Astrocyte (in vitro differentiated cells and primary cell): ENCODE measurements at regions not wholly inside any gene's neighbourhood (a gene's known extent, or its start where the extent isn't known, plus 50 kb on each side); places are given as distances from the start of the nearest gene placed in this dataset.

ENCODE experiments used
- DNase-seq: peaks from one replicate; pipeline ENCODE4 v3.0.0-alpha.2; 2010; ENCODE audit warnings: low read depth
- FAIRE-seq: peaks from 2 replicates; lab custom pipeline; 2011; peaks lifted over from hg19 to GRCh38; lab: Jason Lieb, UNC
- H2AFZ ChIP-seq: 2 replicates; pipeline ENCODE4 v1.6.0; 2012; ENCODE audit warnings: low read depth, low read length, inconsistent platforms
- H3K27ac ChIP-seq: 2 replicates; pipeline ENCODE4 v1.5.1; 2011; ENCODE audit warnings: low read depth, low read length, inconsistent platforms
- H3K27me3 ChIP-seq: 2 replicates; pipeline ENCODE4 v1.6.0; 2011; ENCODE audit warnings: low read length, inconsistent platforms; ENCODE audit not compliant: insufficient read depth
- H3K36me3 ChIP-seq: 2 replicates; pipeline ENCODE4 v1.5.1; 2011; ENCODE audit warnings: low read length, inconsistent platforms; ENCODE audit not compliant: insufficient read depth
- H3K4me1 ChIP-seq: 2 replicates; pipeline ENCODE4 v1.5.1; 2011; ENCODE audit warnings: low read length, inconsistent platforms; ENCODE audit not compliant: insufficient read depth
- H3K4me2 ChIP-seq: 2 replicates; pipeline ENCODE4 v1.6.0; 2012; ENCODE audit warnings: low read length, inconsistent platforms
- H3K4me3 ChIP-seq: 2 replicates; pipeline ENCODE4 v1.5.1; 2011; ENCODE audit warnings: low read depth, mild to moderate bottlenecking, low read length, inconsistent platforms; ENCODE audit not compliant: insufficient read depth
- H3K79me2 ChIP-seq: 2 replicates; pipeline ENCODE4 v1.6.0; 2012; ENCODE audit warnings: mild to moderate bottlenecking, low read length, inconsistent platforms; ENCODE audit not compliant: insufficient read depth
- H3K9ac ChIP-seq: 2 replicates; pipeline ENCODE4 v1.6.0; 2012; ENCODE audit warnings: mild to moderate bottlenecking, low read length, inconsistent platforms
- H3K9me3 ChIP-seq: 2 replicates; pipeline ENCODE4 v1.5.1; 2012; ENCODE audit warnings: low read depth, mild to moderate bottlenecking, low read length, inconsistent platforms; ENCODE audit not compliant: insufficient read depth
- H4K20me1 ChIP-seq: 2 replicates; pipeline ENCODE4 v1.6.0; 2012; ENCODE audit warnings: low read length, inconsistent platforms; ENCODE audit not compliant: insufficient read depth
- H3K27ac Mint-ChIP-seq: one replicate; pipeline ENCODE4 v1.8.0; 2021; ENCODE audit warnings: mild to moderate bottlenecking, mixed read lengths; ENCODE audit not compliant: unreplicated experiment
- H3K27me3 Mint-ChIP-seq: one replicate; pipeline ENCODE4 v1.8.0; 2021; ENCODE audit warnings: low read depth, mixed read lengths; ENCODE audit not compliant: unreplicated experiment
- H3K36me3 Mint-ChIP-seq: one replicate; pipeline ENCODE4 v1.8.0; 2021; ENCODE audit warnings: low read depth, mixed read lengths; ENCODE audit not compliant: unreplicated experiment
- H3K4me1 Mint-ChIP-seq: one replicate; pipeline ENCODE4 v1.8.0; 2021; ENCODE audit warnings: low read depth, mixed read lengths; ENCODE audit not compliant: unreplicated experiment
- H3K4me3 Mint-ChIP-seq: one replicate; pipeline ENCODE4 v1.8.0; 2021; ENCODE audit warnings: mild to moderate bottlenecking, moderate library complexity, mixed read lengths; ENCODE audit not compliant: unreplicated experiment
- H3K9me3 Mint-ChIP-seq: one replicate; pipeline ENCODE4 v1.8.0; 2021; ENCODE audit warnings: mild to moderate bottlenecking, mixed read lengths; ENCODE audit not compliant: unreplicated experiment
- EZH2 ChIP-seq: IDR thresholded peaks from 2 replicates; pipeline ENCODE4 v1.6.1; 2012; ENCODE audit warnings: mild to moderate bottlenecking, low read length, inconsistent platforms; ENCODE audit not compliant: insufficient read depth
- TF ChIP-seq, protein P1 (sequence below): IDR thresholded peaks from 2 replicates; pipeline ENCODE4 v1.5.1; 2011; ENCODE audit warnings: low read depth, mild to moderate bottlenecking, inconsistent platforms, low read length, moderate library complexity; ENCODE audit not compliant: insufficient read depth

DNA sequence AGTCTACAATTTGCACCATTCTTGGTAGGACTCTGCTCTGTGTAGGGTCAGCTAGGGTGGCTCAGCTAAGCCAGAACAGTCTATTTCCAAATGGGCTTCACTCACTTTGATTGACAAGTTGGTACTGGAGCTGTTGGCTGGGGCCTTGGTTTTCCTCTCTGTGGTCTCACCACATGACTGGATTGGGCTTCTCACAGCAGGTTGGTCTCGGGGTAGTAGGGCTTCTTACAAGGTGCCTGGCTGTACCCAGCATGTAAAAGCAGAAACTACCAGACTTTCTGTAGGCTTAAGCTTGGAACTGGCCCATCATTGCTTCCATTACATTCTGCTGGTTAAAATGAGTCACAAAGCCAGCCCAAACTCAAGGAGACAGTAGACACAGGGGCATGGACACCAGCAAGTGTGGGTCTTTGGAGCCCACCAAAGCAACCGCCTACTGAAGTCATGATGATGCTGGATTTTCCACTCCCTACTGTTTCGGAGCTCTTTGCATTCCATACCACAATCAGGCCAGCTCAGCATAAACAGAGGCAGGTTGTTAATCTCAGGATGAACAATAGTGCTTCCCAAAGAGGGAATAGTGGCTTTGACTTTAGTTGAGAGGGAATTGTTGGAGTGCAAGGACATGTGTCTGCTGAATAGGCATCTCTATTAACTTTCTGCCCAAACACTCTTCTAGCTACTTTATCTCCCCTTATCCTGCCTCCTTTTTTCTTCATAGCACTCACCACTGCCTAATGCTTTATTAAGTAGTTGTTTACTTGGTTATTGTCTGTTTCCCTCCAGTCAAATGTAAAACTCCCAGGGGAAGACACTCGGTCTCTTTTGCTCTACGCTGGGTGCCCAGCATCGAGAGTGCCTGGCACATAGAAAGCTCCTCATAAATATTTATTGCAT, 78.0 kb upstream of the RARB start:
- Histone ChIP-seq H3K79me2 (no peaks in the 10 kb centered on the region), H3K27ac (no peak overlapping the region), H3K27me3 (no peaks in the 10 kb centered on the region), H3K9ac (no peak overlapping the region), H3K4me3 (no peak overlapping the region), H3K4me1 (peaks cover 6% of the 10 kb centered on the region), H4K20me1 (no peaks in the 10 kb centered on the region), H3K9me3 (no peaks in the 10 kb centered on the region), H3K36me3 (no peaks in the 10 kb centered on the region), H3K4me2 (no peak overlapping the region), H2AFZ (no peak overlapping the region)
- Mint-ChIP-seq H3K27me3 (no peaks in the 10 kb centered on the region), H3K4me3 (no peak overlapping the region), H3K36me3 (no peaks in the 10 kb centered on the region), H3K4me1 (peaks cover 17% of the 10 kb centered on the region), H3K27ac (no peak overlapping the region), H3K9me3 (peaks cover 1% of the 10 kb centered on the region)
- FAIRE-seq (no peak), DNase-seq (no peak)
- TF ChIP-seq, protein P1, sequence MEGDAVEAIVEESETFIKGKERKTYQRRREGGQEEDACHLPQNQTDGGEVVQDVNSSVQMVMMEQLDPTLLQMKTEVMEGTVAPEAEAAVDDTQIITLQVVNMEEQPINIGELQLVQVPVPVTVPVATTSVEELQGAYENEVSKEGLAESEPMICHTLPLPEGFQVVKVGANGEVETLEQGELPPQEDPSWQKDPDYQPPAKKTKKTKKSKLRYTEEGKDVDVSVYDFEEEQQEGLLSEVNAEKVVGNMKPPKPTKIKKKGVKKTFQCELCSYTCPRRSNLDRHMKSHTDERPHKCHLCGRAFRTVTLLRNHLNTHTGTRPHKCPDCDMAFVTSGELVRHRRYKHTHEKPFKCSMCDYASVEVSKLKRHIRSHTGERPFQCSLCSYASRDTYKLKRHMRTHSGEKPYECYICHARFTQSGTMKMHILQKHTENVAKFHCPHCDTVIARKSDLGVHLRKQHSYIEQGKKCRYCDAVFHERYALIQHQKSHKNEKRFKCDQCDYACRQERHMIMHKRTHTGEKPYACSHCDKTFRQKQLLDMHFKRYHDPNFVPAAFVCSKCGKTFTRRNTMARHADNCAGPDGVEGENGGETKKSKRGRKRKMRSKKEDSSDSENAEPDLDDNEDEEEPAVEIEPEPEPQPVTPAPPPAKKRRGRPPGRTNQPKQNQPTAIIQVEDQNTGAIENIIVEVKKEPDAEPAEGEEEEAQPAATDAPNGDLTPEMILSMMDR, result no peak

GRCh38 chr3:25350725-25351114, 77.3 kb upstream of the RARB start:
- Histone ChIP-seq H3K4me3 (no peak overlapping the region), H3K27me3 (no peaks in the 10 kb centered on the region), H2AFZ (no peak overlapping the region), H4K20me1 (no peaks in the 10 kb centered on the region), H3K4me1 (peaks cover 10% of the 10 kb centered on the region), H3K4me2 (no peak overlapping the region), H3K27ac (no peak overlapping the region), H3K9ac (no peak overlapping the region), H3K9me3 (no peaks in the 10 kb centered on the region), H3K36me3 (no peaks in the 10 kb centered on the region), H3K79me2 (no peaks in the 10 kb centered on the region)
- peaks cover 1% of the 10 kb centered on the region for H3K9me3 Mint-ChIP-seq
- no peak overlapping the region for H3K27ac Mint-ChIP-seq
- H3K36me3 Mint-ChIP-seq, result no peaks in the 10 kb centered on the region
- FAIRE-seq, result no peak
- H3K4me1 Mint-ChIP-seq, result peaks cover 19% of the 10 kb centered on the region
- TF ChIP-seq EZH2, result no peak
- DNase-seq, result no peak
- H3K4me3 Mint-ChIP-seq, result no peak overlapping the region
- H3K27me3 Mint-ChIP-seq, result no peaks in the 10 kb centered on the region

DNA sequence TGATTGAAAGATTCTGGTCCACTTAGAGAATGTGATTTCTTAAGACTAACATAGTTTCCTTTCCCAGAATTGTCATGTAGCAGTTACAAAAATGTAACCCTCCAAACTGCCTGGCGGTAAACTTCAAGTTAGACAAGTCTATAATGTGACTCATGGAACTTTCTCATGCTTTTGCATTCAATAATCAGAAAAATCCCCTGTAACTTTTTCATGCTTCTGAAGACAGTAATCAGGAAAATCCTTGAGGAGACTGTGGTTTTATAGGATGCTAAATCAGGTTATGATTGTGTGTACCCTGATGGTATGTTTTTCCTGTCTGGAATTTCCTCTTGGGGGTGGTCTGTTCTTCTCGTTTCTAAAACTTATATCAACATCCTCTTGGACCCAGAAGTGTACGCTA, 74.0 kb upstream of the RARB start:
- Mint-ChIP-seq H3K4me1 (peaks cover 19% of the 10 kb centered on the region), H3K27ac (no peak overlapping the region), H3K27me3 (no peaks in the 10 kb centered on the region), H3K4me3 (no peak overlapping the region), H3K9me3 (peaks cover 6% of the 10 kb centered on the region), H3K36me3 (no peaks in the 10 kb centered on the region)
- Histone ChIP-seq H3K27ac (no peak overlapping the region), H3K4me2 (peak overlapping the region; percentile 63), H4K20me1 (no peaks in the 10 kb centered on the region), H2AFZ (no peak overlapping the region), H3K9me3 (no peaks in the 10 kb centered on the region), H3K27me3 (no peaks in the 10 kb centered on the region), H3K4me1 (peaks cover 10% of the 10 kb centered on the region), H3K4me3 (no peak overlapping the region), H3K79me2 (no peaks in the 10 kb centered on the region), H3K9ac (no peak overlapping the region), H3K36me3 (no peaks in the 10 kb centered on the region)
- no peak for TF ChIP-seq EZH2
- TF ChIP-seq, protein P1, result no peak
- FAIRE-seq (no peak), DNase-seq (peak; percentile 56)
